Stomach (tissue), 4 donors: ENCODE measurements at regions not wholly inside any gene's neighbourhood (a gene's known extent, or its start where the extent isn't known, plus 50 kb on each side); places are given as distances from the start of the nearest gene placed in this dataset.

Source experiments
- CTCF ChIP-seq, 7 experiments: fragments of 450-650 bp in 4 of 7; fragments of 200-600 bp in 3 of 7; sonication (generic) in 3 of 7; IDR thresholded peaks; one replicate each; pipeline ENCODE4 v1.5.1; 2016 to 2019; ENCODE audit warnings: antibody characterized with exemption in 7 of 7, control low read depth in 2 of 7, mild to moderate bottlenecking in 1 of 7
- EP300 ChIP-seq: sonication (generic); formaldehyde crosslinking; IDR thresholded peaks from one replicate; pipeline ENCODE4 v1.6.1; 2017; ENCODE audit warnings: antibody characterized with exemption
- POLR2A ChIP-seq, 4 donors: fragments of 450-650 bp; IDR thresholded peaks; one replicate each; pipeline ENCODE4 v1.6.1; 2016; ENCODE audit warnings: antibody characterized with exemption in 4 of 4, control low read depth in 2 of 4, mild to moderate bottlenecking in 1 of 4, moderate library complexity in 1 of 4

DNA sequence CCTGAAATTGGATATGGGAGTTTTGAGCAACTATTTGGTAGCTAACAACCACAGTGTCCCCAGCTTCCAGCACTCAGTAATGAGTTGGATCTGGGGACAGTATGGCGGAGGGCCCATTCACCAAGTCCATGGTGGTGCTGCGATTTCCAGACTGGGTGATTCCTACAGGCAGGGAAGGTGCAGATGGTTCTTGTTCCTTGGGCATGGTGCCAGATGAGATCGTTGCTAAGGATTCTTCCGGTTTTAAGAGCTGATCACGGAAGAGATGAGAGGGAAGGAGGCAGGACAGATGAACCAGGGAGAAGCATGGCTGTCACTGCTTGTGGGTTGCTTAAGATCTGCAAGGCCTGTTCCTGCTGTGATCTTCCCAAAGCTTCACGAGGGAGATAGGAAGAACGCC, 380.3 kb downstream of the TCERG1L start:
- TF ChIP-seq CTCF (IDR thresholded peaks at IDR 0.05) (no peak), POLR2A (IDR thresholded peaks at IDR 0.05) (no peak), EP300 (no peak)
